ENCODE measurements at regions not wholly inside any gene's neighbourhood (a gene's known extent, or its start where the extent isn't known, plus 50 kb on each side); places are given as distances from the start of the nearest gene placed in this dataset.
"Not testable (repeated sequence)": the region's sequence is repeated elsewhere in the genome, so short reads cannot be mapped to it uniquely, and the experiment has no call there.

- DNase-seq (ENCODE audit: low read depth), result no peak
Measured at GRCh38 chr7:106562711-106563366, 98.1 kb downstream of the CCDC71L start.

GRCh38 chr7:106561666-106562411 lies 99.1 kb downstream of the CCDC71L start:
- no peak for DNase-seq (ENCODE audit: low read depth)

GRCh38 chr7:106561151-106561550 lies 99.8 kb downstream of the CCDC71L start:
- DNase-seq (ENCODE audit: low read depth), result no peak

GRCh38 chr7:106560482-106560881 lies 100.5 kb downstream of the CCDC71L start:
- DNase-seq (ENCODE audit: low read depth), result no peak

- not testable (repeated sequence) for DNase-seq (ENCODE audit: low read depth)
Measured at GRCh38 chr7:106556244-106556643, 104.7 kb downstream of the CCDC71L start.

- not testable (repeated sequence) for DNase-seq (ENCODE audit: low read depth)
Measured at GRCh38 chr7:106554623-106555022, 106.3 kb downstream of the CCDC71L start.

GRCh38 chr7:106553446-106553836 lies 107.5 kb downstream of the CCDC71L start:
- DNase-seq (ENCODE audit: low read depth), result no peak

- no peak for DNase-seq (ENCODE audit: low read depth)
Measured at GRCh38 chr7:106552645-106553445, 108.1 kb downstream of the CCDC71L start.

GRCh38 chr7:106551936-106552335 lies 109.0 kb downstream of the CCDC71L start:
- DNase-seq (ENCODE audit: low read depth), result no peak

GRCh38 chr7:106548491-106548890 lies 112.5 kb downstream of the CCDC71L start:
- no peak for DNase-seq (ENCODE audit: low read depth)

- no peak for DNase-seq (ENCODE audit: low read depth)
Measured at GRCh38 chr7:106545275-106545674, 115.7 kb downstream of the CCDC71L start.

GRCh38 chr7:106543221-106543757 lies 117.7 kb downstream of the CCDC71L start:
- DNase-seq (ENCODE audit: low read depth), result no peak

GRCh38 chr7:106542550-106543220 lies 118.3 kb downstream of the CCDC71L start:
- peak; percentile 2 for DNase-seq (ENCODE audit: low read depth)

GRCh38 chr7:106538638-106539037 lies 122.3 kb downstream of the CCDC71L start:
- DNase-seq (ENCODE audit: low read depth), result no peak

GRCh38 chr7:106537119-106537518 lies 123.8 kb downstream of the CCDC71L start:
- no peak for DNase-seq (ENCODE audit: low read depth)

GRCh38 chr7:106536079-106536478 lies 124.9 kb downstream of the CCDC71L start:
- DNase-seq (ENCODE audit: low read depth), result no peak

GRCh38 chr7:106535234-106535932 lies 125.6 kb downstream of the CCDC71L start:
- DNase-seq (ENCODE audit: low read depth), result no peak

- DNase-seq (ENCODE audit: low read depth), result no peak
Measured at GRCh38 chr7:106534271-106534846, 126.6 kb downstream of the CCDC71L start.

GRCh38 chr7:106530183-106530582 lies 130.8 kb downstream of the CCDC71L start:
- DNase-seq (ENCODE audit: low read depth), result not testable (repeated sequence)

- DNase-seq (ENCODE audit: low read depth), result not testable (repeated sequence)
Measured at GRCh38 chr7:106526617-106527016, 134.3 kb downstream of the CCDC71L start.

GRCh38 chr7:106524690-106525059 lies 136.3 kb downstream of the CCDC71L start:
- DNase-seq (ENCODE audit: low read depth), result no peak
